HEK293T (cell line): ENCODE measurements at regions not wholly inside any gene's neighbourhood (a gene's known extent, or its start where the extent isn't known, plus 50 kb on each side); places are given as distances from the start of the nearest gene placed in this dataset.

Experiments used
- ARNT ChIP-seq: fragments of 450-650 bp; IDR thresholded peaks from 2 replicates; pipeline ENCODE4 v1.6.1; 2017; ENCODE audit warnings: mild to moderate bottlenecking
- BHLHE40 ChIP-seq: fragments of 450-650 bp; IDR thresholded peaks from 2 replicates; pipeline ENCODE4 v1.6.1; 2016; ENCODE audit warnings: mild to moderate bottlenecking, moderate library complexity, borderline replicate concordance
- CTBP1 ChIP-seq: fragments of 450-650 bp; IDR thresholded peaks from 2 replicates; pipeline ENCODE4 v1.6.1; 2016; ENCODE audit warnings: borderline replicate concordance
- ELF4 ChIP-seq: fragments of 450-650 bp; IDR thresholded peaks from 2 replicates; pipeline ENCODE4 v1.6.1; 2017; ENCODE audit warnings: antibody characterized with exemption
- FOXA1 ChIP-seq: fragments of 450-650 bp; IDR thresholded peaks from 2 replicates; pipeline ENCODE4 v1.6.1; 2016; ENCODE audit warnings: mild to moderate bottlenecking
- FOXK2 ChIP-seq: fragments of 450-650 bp; IDR thresholded peaks from 2 replicates; pipeline ENCODE4 v1.6.1; 2016; ENCODE audit warnings: mild to moderate bottlenecking
- FOXM1 ChIP-seq: fragments of 450-650 bp; IDR thresholded peaks from 2 replicates; pipeline ENCODE4 v1.6.1; 2017; ENCODE audit warnings: mild to moderate bottlenecking, borderline replicate concordance
- LEF1 ChIP-seq: fragments of 450-650 bp; IDR thresholded peaks from 2 replicates; pipeline ENCODE4 v1.6.1; 2017; ENCODE audit warnings: mild to moderate bottlenecking, borderline replicate concordance
- NFRKB ChIP-seq: fragments of 450-650 bp; IDR thresholded peaks from 2 replicates; pipeline ENCODE4 v1.6.1; 2016; ENCODE audit warnings: mild to moderate bottlenecking, moderate library complexity
- SP1 ChIP-seq: fragments of 450-650 bp; IDR thresholded peaks from 2 replicates; pipeline ENCODE4 v1.6.1; 2017
- SUZ12 ChIP-seq: fragments of 450-650 bp; IDR thresholded peaks from 2 replicates; pipeline ENCODE4 v1.6.1; 2016; ENCODE audit warnings: mild to moderate bottlenecking
- TARDBP ChIP-seq: fragments of 450-650 bp; IDR thresholded peaks from 2 replicates; pipeline ENCODE4 v1.6.1; 2016
- ZNF384 ChIP-seq: fragments of 450-650 bp; IDR thresholded peaks from 2 replicates; pipeline ENCODE4 v1.6.1; 2016
- TF ChIP-seq, protein P1 (sequence below): fragments of 450-650 bp; IDR thresholded peaks from 2 replicates; pipeline ENCODE4 v1.6.1; 2016

DNA sequence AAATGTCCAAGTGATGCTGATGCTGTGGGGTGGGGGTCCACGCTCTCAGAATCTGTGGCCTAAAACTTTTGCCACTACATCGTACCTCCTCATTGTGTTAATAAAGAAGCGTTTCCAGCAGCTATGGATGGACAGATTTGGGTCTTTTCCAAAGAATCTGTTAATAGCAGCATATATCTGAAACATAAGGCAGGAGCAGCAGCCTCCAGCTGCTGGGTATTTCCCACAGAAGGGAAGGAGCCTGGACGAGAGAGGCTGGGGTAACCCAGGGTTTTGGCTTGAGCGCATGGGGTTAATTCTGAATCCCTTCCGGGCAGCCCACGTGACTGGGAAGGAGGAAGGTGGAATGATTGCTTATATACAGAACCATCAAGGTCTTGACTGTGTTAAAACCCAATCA lies 332.4 kb downstream of the BCOR start:
- TF ChIP-seq FOXM1: no peak
- TF ChIP-seq TARDBP: no peak
- TF ChIP-seq SUZ12: no peak
- no peak for TF ChIP-seq SP1
- no peak for TF ChIP-seq CTBP1
- no peak for TF ChIP-seq ELF4
- TF ChIP-seq FOXK2: no peak
- TF ChIP-seq FOXA1: no peak
- TF ChIP-seq, protein P1, sequence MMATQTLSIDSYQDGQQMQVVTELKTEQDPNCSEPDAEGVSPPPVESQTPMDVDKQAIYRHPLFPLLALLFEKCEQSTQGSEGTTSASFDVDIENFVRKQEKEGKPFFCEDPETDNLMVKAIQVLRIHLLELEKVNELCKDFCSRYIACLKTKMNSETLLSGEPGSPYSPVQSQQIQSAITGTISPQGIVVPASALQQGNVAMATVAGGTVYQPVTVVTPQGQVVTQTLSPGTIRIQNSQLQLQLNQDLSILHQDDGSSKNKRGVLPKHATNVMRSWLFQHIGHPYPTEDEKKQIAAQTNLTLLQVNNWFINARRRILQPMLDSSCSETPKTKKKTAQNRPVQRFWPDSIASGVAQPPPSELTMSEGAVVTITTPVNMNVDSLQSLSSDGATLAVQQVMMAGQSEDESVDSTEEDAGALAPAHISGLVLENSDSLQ: no peak
- TF ChIP-seq BHLHE40: no peak
- TF ChIP-seq ZNF384: no peak
- TF ChIP-seq ARNT: no peak
- no peak for TF ChIP-seq NFRKB
- TF ChIP-seq LEF1: no peak
